HG03520 (cell line): ENCODE measurements at regions not wholly inside any gene's neighbourhood (a gene's known extent, or its start where the extent isn't known, plus 50 kb on each side); places are given as distances from the start of the nearest gene placed in this dataset.

Experiments used
- ATAC-seq: cut with Tn5 transposase; IDR thresholded peaks from one replicate; pipeline ENCODE4 v1.9.1; 2021; ENCODE audit warnings: mild to moderate bottlenecking, moderate library complexity; ENCODE audit not compliant: unreplicated experiment

- ATAC-seq, result no peak
Observed at GRCh38 chr3:3633761-3634160, 165.5 kb upstream of the LRRN1 start.

GRCh38 chr3:3632449-3632848 lies 166.8 kb upstream of the LRRN1 start:
- no peak for ATAC-seq

- no peak for ATAC-seq
Observed at GRCh38 chr3:3631114-3631513, 168.1 kb upstream of the LRRN1 start.

GRCh38 chr3:3629911-3630310 lies 169.3 kb upstream of the LRRN1 start:
- ATAC-seq, result no peak

- peak; percentile 66 for ATAC-seq
Observed at GRCh38 chr3:3628676-3629328, 170.4 kb upstream of the LRRN1 start.

GRCh38 chr3:3627114-3627513 lies 172.1 kb upstream of the LRRN1 start:
- ATAC-seq, result no peak

GRCh38 chr3:3625544-3626271 lies 173.5 kb upstream of the LRRN1 start:
- ATAC-seq, result no peak

- no peak for ATAC-seq
Observed at GRCh38 chr3:3619815-3620214, 179.4 kb upstream of the LRRN1 start.

- no peak for ATAC-seq
Observed at GRCh38 chr3:3618623-3619022, 180.6 kb upstream of the LRRN1 start.

GRCh38 chr3:3615533-3615932 lies 183.7 kb upstream of the LRRN1 start:
- ATAC-seq, result no peak

GRCh38 chr3:3610581-3611298 lies 188.5 kb upstream of the LRRN1 start:
- ATAC-seq, result no peak

- no peak for ATAC-seq
Observed at GRCh38 chr3:3606321-3606720, 192.9 kb upstream of the LRRN1 start.

GRCh38 chr3:3605226-3605625 lies 194.0 kb upstream of the LRRN1 start:
- no peak for ATAC-seq

- ATAC-seq, result no peak
Observed at GRCh38 chr3:3603351-3603750, 195.9 kb upstream of the LRRN1 start.

- ATAC-seq, result no peak
Observed at GRCh38 chr3:3600665-3601340, 198.4 kb upstream of the LRRN1 start.

- no peak for ATAC-seq
Observed at GRCh38 chr3:3599016-3599415, 200.2 kb upstream of the LRRN1 start.

- no peak for ATAC-seq
Observed at GRCh38 chr3:3594986-3595385, 204.2 kb upstream of the LRRN1 start.

GRCh38 chr3:3589715-3590130 lies 209.5 kb upstream of the LRRN1 start:
- peak; percentile 87 for ATAC-seq

- no peak for ATAC-seq
Observed at GRCh38 chr3:3587647-3587972, 211.6 kb upstream of the LRRN1 start.

GRCh38 chr3:3586843-3587646 lies 212.2 kb upstream of the LRRN1 start:
- no peak for ATAC-seq

- no peak for ATAC-seq
Observed at GRCh38 chr3:3586336-3586735, 212.9 kb upstream of the LRRN1 start.
